Endothelial cell of umbilical vein (primary cell): ENCODE measurements at regions not wholly inside any gene's neighbourhood (a gene's known extent, or its start where the extent isn't known, plus 50 kb on each side); places are given as distances from the start of the nearest gene placed in this dataset.

Experiments used
- CTCF ChIP-seq, 2 donors: IDR thresholded peaks; 1 replicate in 1 of 2; 2 replicates in 1 of 2; pipeline ENCODE4 v1.5.1; 2011; ENCODE audit warnings: low read length in 2 of 2, mild to moderate bottlenecking in 2 of 2, moderate library complexity in 2 of 2, control low read depth in 1 of 2, inconsistent platforms in 1 of 2, low read depth in 1 of 2; ENCODE audit not compliant: insufficient read depth in 1 of 2; ENCODE audit errors: extremely low read depth in 1 of 2
- EZH2 ChIP-seq: IDR thresholded peaks from 2 replicates; pipeline ENCODE4 v1.6.1; 2012; ENCODE audit warnings: borderline replicate concordance, low read depth, mild to moderate bottlenecking, moderate library complexity, low read length, inconsistent platforms; ENCODE audit not compliant: severe bottlenecking
- GATA2 ChIP-seq: IDR thresholded peaks from 2 replicates; pipeline ENCODE4 v1.7.0; 2011; ENCODE audit warnings: low read depth, mild to moderate bottlenecking, moderate library complexity, mixed read lengths, low read length; ENCODE audit not compliant: insufficient read length, insufficient read depth
- POLR2A ChIP-seq: IDR thresholded peaks from 2 replicates; pipeline ENCODE4 v1.6.1; 2012; ENCODE audit warnings: low read depth, mild to moderate bottlenecking, control low read depth, low read length
- POLR2AphosphoS5 ChIP-seq: IDR thresholded peaks from 2 replicates; pipeline ENCODE4 v1.6.1; 2012; ENCODE audit warnings: low read depth, mild to moderate bottlenecking, control low read depth, low read length, moderate library complexity; ENCODE audit not compliant: insufficient read depth

GRCh38 chr2:22011048-22011447 is 887.3 kb downstream of the TDRD15 start:
- TF ChIP-seq POLR2A: no peak
- no peak for TF ChIP-seq CTCF (IDR thresholded peaks at IDR 0.05; ENCODE audit: extremely low read depth in 1 of 2, insufficient read depth in 1 of 2, low read depth in 1 of 2, low read length in 2 of 2)
- TF ChIP-seq EZH2: no peak
- TF ChIP-seq GATA2: no peak
- TF ChIP-seq POLR2AphosphoS5: no peak
